Type B pancreatic cell (in vitro differentiated cells): ENCODE measurements at regions not wholly inside any gene's neighbourhood (a gene's known extent, or its start where the extent isn't known, plus 50 kb on each side); places are given as distances from the start of the nearest gene placed in this dataset.

Source experiments
- DNase-seq: peaks from one replicate; pipeline ENCODE4 v3.0.0; 2021; ENCODE audit warnings: mixed read lengths; ENCODE audit not compliant: unreplicated experiment; ENCODE audit errors: extremely low spot score
- H3K27ac Mint-ChIP-seq: 2 replicates; pipeline ENCODE4 v1.8.0; 2021; ENCODE audit warnings: mild to moderate bottlenecking, mixed read lengths
- H3K27me3 Mint-ChIP-seq: 2 replicates; pipeline ENCODE4 v1.8.0; 2021; ENCODE audit warnings: mixed read lengths
- H3K36me3 Mint-ChIP-seq: 2 replicates; pipeline ENCODE4 v1.8.0; 2021; ENCODE audit warnings: mixed read lengths
- H3K4me1 Mint-ChIP-seq: one replicate; pipeline ENCODE4 v1.8.0; 2021; ENCODE audit warnings: mixed read lengths; ENCODE audit not compliant: unreplicated experiment
- H3K4me3 Mint-ChIP-seq: 2 replicates; pipeline ENCODE4 v1.8.0; 2021; ENCODE audit warnings: mild to moderate bottlenecking, mixed read lengths
- H3K9me3 Mint-ChIP-seq: 2 replicates; pipeline ENCODE4 v1.8.0; 2021; ENCODE audit warnings: mixed read lengths
- CTCF ChIP-seq: fragments of 200-600 bp; sonication (generic); conservative IDR thresholded peaks from 2 replicates; pipeline ENCODE4 v1.5.0; 2021; ENCODE audit warnings: antibody characterized with exemption, mild to moderate bottlenecking

- no peak for TF ChIP-seq CTCF
- Mint-ChIP-seq H3K4me1 (peaks cover 17% of the 10 kb centered on the region), H3K36me3 (no peaks in the 10 kb centered on the region), H3K27me3 (no peaks in the 10 kb centered on the region), H3K27ac (no peak overlapping the region), H3K4me3 (no peak overlapping the region), H3K9me3 (no peaks in the 10 kb centered on the region)
- no peak for DNase-seq
Measured at GRCh38 chr2:180523621-180524340, 456.6 kb upstream of the UBE2E3 start.

- H3K9me3 Mint-ChIP-seq = no peaks in the 10 kb centered on the region
- H3K27ac Mint-ChIP-seq = no peak overlapping the region
- peak overlapping the region; percentile 22 for H3K4me3 Mint-ChIP-seq
- H3K27me3 Mint-ChIP-seq = peaks cover 4% of the 10 kb centered on the region
- H3K36me3 Mint-ChIP-seq = no peaks in the 10 kb centered on the region
- peaks cover 17% of the 10 kb centered on the region for H3K4me1 Mint-ChIP-seq
- TF ChIP-seq CTCF = no peak
- DNase-seq = no peak
Measured at GRCh38 chr2:180520921-180521581, 459.4 kb upstream of the UBE2E3 start.

- TF ChIP-seq CTCF = no peak
- Mint-ChIP-seq H3K27me3 (peaks cover 4% of the 10 kb centered on the region), H3K36me3 (no peaks in the 10 kb centered on the region), H3K4me3 (no peak overlapping the region), H3K27ac (no peak overlapping the region), H3K9me3 (no peaks in the 10 kb centered on the region), H3K4me1 (peaks cover 17% of the 10 kb centered on the region)
- DNase-seq = no peak
Measured at GRCh38 chr2:180520206-180520605, 460.2 kb upstream of the UBE2E3 start.

- H3K9me3 Mint-ChIP-seq = no peaks in the 10 kb centered on the region
- no peak for TF ChIP-seq CTCF
- H3K27ac Mint-ChIP-seq = no peak overlapping the region
- H3K27me3 Mint-ChIP-seq = peaks cover 4% of the 10 kb centered on the region
- no peak for DNase-seq
- H3K36me3 Mint-ChIP-seq = no peaks in the 10 kb centered on the region
- no peak overlapping the region for H3K4me3 Mint-ChIP-seq
- H3K4me1 Mint-ChIP-seq = peaks cover 10% of the 10 kb centered on the region
Measured at GRCh38 chr2:180519276-180519675, 461.1 kb upstream of the UBE2E3 start.

- Mint-ChIP-seq H3K36me3 (no peaks in the 10 kb centered on the region), H3K9me3 (no peaks in the 10 kb centered on the region), H3K27me3 (peaks cover 9% of the 10 kb centered on the region), H3K4me1 (no peaks in the 10 kb centered on the region), H3K4me3 (no peak overlapping the region), H3K27ac (no peak overlapping the region)
- no peak for DNase-seq
- TF ChIP-seq CTCF = no peak
Measured at GRCh38 chr2:180516232-180516631, 464.2 kb upstream of the UBE2E3 start.
